IMR-90 (cell line): ENCODE measurements at regions not wholly inside any gene's neighbourhood (a gene's known extent, or its start where the extent isn't known, plus 50 kb on each side); places are given as distances from the start of the nearest gene placed in this dataset.

ENCODE experiments used
- ATAC-seq: fragments of 200-7000 bp; cut with Tn5 transposase; 2 replicates; pipeline ENCODE4 v1.9.1; 2020; ENCODE audit warnings: low read depth, mild to moderate bottlenecking, moderate library complexity
- BruUV-seq: library from RNA; stranded (reverse); fragments of 400-500 nt; replicated peaks from 2 replicates; lab custom pipeline; 2021; lab: Mats Ljungman, UMichigan
- CTCF ChIA-PET: fragments of 300-600 bp; formaldehyde crosslinking; extraction: SDS; loops from one replicate; lab custom pipeline; 2021; ENCODE audit warnings: antibody characterized with exemption; lab: Yijun Ruan, JAX
- POLR2A ChIA-PET: fragments of 300-600 bp; sonication (Branson Sonifier 250); formaldehyde crosslinking; loops from one replicate; lab custom pipeline; 2022; ENCODE audit warnings: antibody characterized with exemption; ENCODE audit not compliant: unreplicated experiment; lab: Charles Lee
- DNase-seq: peaks from one replicate; pipeline ENCODE4 v3.0.0; 2013
- H2AFZ ChIP-seq: replicated peaks from 2 replicates; pipeline ENCODE3; 2013; ENCODE audit warnings: low read length, mild to moderate bottlenecking; ENCODE audit not compliant: poor library complexity
- H2AK5ac ChIP-seq: 2 replicates; pipeline ENCODE4 v1.6.1; 2013; ENCODE audit warnings: low read depth, low read length, inconsistent platforms
- H2AK9ac ChIP-seq: replicated peaks from 2 replicates; pipeline ENCODE3; 2013; ENCODE audit warnings: mild to moderate bottlenecking, low read depth, low read length, moderate library complexity; ENCODE audit not compliant: poor library complexity
- H2BK120ac ChIP-seq: 2 replicates; pipeline ENCODE4 v1.6.1; 2013; ENCODE audit warnings: low read depth, low read length, inconsistent platforms
- H2BK15ac ChIP-seq: 3 replicates; pipeline ENCODE4 v1.6.1; 2013; ENCODE audit warnings: low read depth, low read length, inconsistent platforms
- H2BK20ac ChIP-seq: 2 replicates; pipeline ENCODE4 v1.6.1; 2013; ENCODE audit warnings: low read depth, mild to moderate bottlenecking, inconsistent platforms, low read length, moderate library complexity
- H2BK5ac ChIP-seq: 2 replicates; pipeline ENCODE4 v1.6.1; 2013; ENCODE audit warnings: mild to moderate bottlenecking, low read depth, low read length, inconsistent platforms; ENCODE audit not compliant: poor library complexity, severe bottlenecking
- H3K14ac ChIP-seq: replicated peaks from 2 replicates; pipeline ENCODE4 v1.6.1; 2013; ENCODE audit warnings: low read depth, low read length, inconsistent platforms
- H3K18ac ChIP-seq: 2 replicates; pipeline ENCODE4 v1.6.1; 2013; ENCODE audit warnings: low read depth, low read length, control low read depth
- H3K23ac ChIP-seq: 2 replicates; pipeline ENCODE4 v1.6.1; 2013; ENCODE audit warnings: low read depth, low read length, inconsistent platforms
- H3K27ac ChIP-seq: 2 replicates; pipeline ENCODE4 v1.5.1; 2013; ENCODE audit warnings: mild to moderate bottlenecking, control low read depth, low read length; ENCODE audit not compliant: insufficient read depth
- H3K27me3 ChIP-seq: 2 replicates; pipeline ENCODE4 v1.6.1; 2013; ENCODE audit warnings: low read length; ENCODE audit not compliant: control insufficient read depth, insufficient read depth
- H3K36me3 ChIP-seq: 2 replicates; pipeline ENCODE4 v1.6.1; 2013; ENCODE audit warnings: low read length, mixed read lengths; ENCODE audit not compliant: control insufficient read depth, insufficient read depth
- H3K4ac ChIP-seq: 2 replicates; pipeline ENCODE4 v1.6.1; 2013; ENCODE audit warnings: low read depth, low read length, inconsistent platforms
- H3K4me1 ChIP-seq: 2 replicates; pipeline ENCODE4 v1.6.1; 2013; ENCODE audit warnings: low read length, mixed read lengths; ENCODE audit not compliant: control insufficient read depth, insufficient read depth
- H3K4me2 ChIP-seq: 2 replicates; pipeline ENCODE4 v1.6.1; 2013; ENCODE audit warnings: low read depth, mild to moderate bottlenecking, control low read depth, low read length, moderate library complexity
- H3K4me3 ChIP-seq: 2 replicates; pipeline ENCODE4 v1.5.1; 2013; ENCODE audit warnings: low read depth, mild to moderate bottlenecking, control low read depth, low read length, moderate library complexity; ENCODE audit not compliant: insufficient read depth
- H3K56ac ChIP-seq: 2 replicates; pipeline ENCODE4 v1.6.1; 2013; ENCODE audit warnings: low read length, inconsistent platforms; ENCODE audit not compliant: insufficient read depth; ENCODE audit errors: extremely low read depth
- H3K79me1 ChIP-seq, 2 experiments: 2 replicates each; pipeline ENCODE4 v1.6.1; 2013; ENCODE audit warnings: low read length in 2 of 2, inconsistent platforms in 1 of 2, low read depth in 1 of 2
- H3K9ac ChIP-seq: 2 replicates; pipeline ENCODE4 v1.6.1; 2013; ENCODE audit warnings: low read depth, low read length, control low read depth
- H3K9me1 ChIP-seq: 2 replicates; pipeline ENCODE4 v1.6.1; 2013; ENCODE audit warnings: low read length, inconsistent platforms; ENCODE audit not compliant: insufficient read depth
- H3K9me3 ChIP-seq: 2 replicates; pipeline ENCODE4 v1.6.1; 2013; ENCODE audit warnings: low read length; ENCODE audit not compliant: control insufficient read depth, insufficient read depth
- H4K20me1 ChIP-seq: 2 replicates; pipeline ENCODE4 v1.6.1; 2013; ENCODE audit warnings: low read length, inconsistent platforms; ENCODE audit not compliant: insufficient read depth
- H4K5ac ChIP-seq: 2 replicates; pipeline ENCODE4 v1.6.1; 2013; ENCODE audit warnings: mild to moderate bottlenecking, low read depth, low read length, control low read depth
- H4K8ac ChIP-seq, 2 experiments: 2 replicates each; pipeline ENCODE4 v1.6.1; 2013; ENCODE audit warnings: low read depth in 2 of 2, low read length in 2 of 2, control low read depth in 1 of 2, inconsistent platforms in 1 of 2
- H4K91ac ChIP-seq: 2 replicates; pipeline ENCODE4 v1.6.1; 2013; ENCODE audit warnings: low read depth, low read length, inconsistent platforms; ENCODE audit not compliant: insufficient read depth
- MAFK ChIP-seq: IDR thresholded peaks from 2 replicates; pipeline ENCODE4 v1.6.1; 2012; ENCODE audit warnings: low read depth, low read length, improper control_type of control experiment
- MAZ ChIP-seq: IDR thresholded peaks from 2 replicates; pipeline ENCODE4 v1.6.1; 2012; ENCODE audit warnings: low read depth, mild to moderate bottlenecking, low read length, improper control_type of control experiment, moderate library complexity, borderline replicate concordance
- RAD21 ChIP-seq: IDR thresholded peaks from 2 replicates; pipeline ENCODE4 v1.6.1; 2012; ENCODE audit warnings: low read length, improper control_type of control experiment
- RFX5 ChIP-seq: IDR thresholded peaks from 2 replicates; pipeline ENCODE4 v1.8.0; 2012; ENCODE audit warnings: low read depth, mild to moderate bottlenecking, low read length, moderate library complexity
- SMC3 ChIP-seq: fragments of 150-350 bp; IDR thresholded peaks from 2 replicates; pipeline ENCODE4 v1.6.1; 2016; ENCODE audit warnings: low read depth, mild to moderate bottlenecking, antibody characterized with exemption, low read length, moderate library complexity
- WGBS, 2 experiments: methylation state at CpG; one replicate each; pipeline versions ENCODE4 v1.1.5 to v1.1.7; 2013; ENCODE audit warnings: missing lambda C conversion rate in 2 of 2; ENCODE audit not compliant: insufficient read length in 1 of 2; ENCODE audit errors: extremely low coverage in 2 of 2; 5-methylcytosine and 5-hydroxymethylcytosine counted together
- dilution Hi-C: fragments of 300-500 bp; cut with HindIII; formaldehyde crosslinking; loops from one replicate; pipeline ENCODE4 v1.14.3; 2018; ENCODE audit warnings: low sequenced_read_pairs; ENCODE audit not compliant: unreplicated experiment
- in situ Hi-C: fragments of 300-500 bp; cut with MboI; formaldehyde crosslinking; loops from 3 replicates; pipeline ENCODE4 v1.14.3; 2019; ENCODE audit warnings: low sequenced_read_pairs, inconsistent platforms, mixed read lengths
- intact Hi-C: fragments of 100-400 bp; cut with micrococcal nuclease; formaldehyde crosslinking; loops from 2 replicates; pipeline ENCODE4 v1.10.0; 2022
- TF ChIP-seq, protein P1 (sequence below): fragments of 150-350 bp; IDR thresholded peaks from 2 replicates; pipeline ENCODE4 v1.6.1; 2017; ENCODE audit warnings: mild to moderate bottlenecking, antibody characterized with exemption, low read length, low read depth

DNA sequence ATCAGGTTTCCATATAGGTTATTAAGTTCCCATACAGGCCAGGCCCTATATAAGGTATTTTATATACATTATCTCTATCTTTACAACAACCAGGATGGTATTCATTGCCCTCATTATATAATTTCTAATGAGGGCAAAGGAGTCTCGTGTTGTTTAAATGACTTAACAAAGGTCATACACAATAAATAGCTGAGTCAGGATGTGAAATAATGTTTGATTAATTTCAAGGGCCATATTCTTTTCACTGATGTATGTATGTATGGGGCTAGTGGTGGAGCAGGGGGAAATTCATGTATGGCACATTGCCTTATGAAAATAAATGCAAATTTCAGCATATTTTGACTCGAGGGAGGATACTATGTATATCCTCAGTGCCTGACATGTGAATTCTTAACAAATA, 200.7 kb downstream of the FAXC start:
- no peak overlapping the region for H2BK15ac ChIP-seq
- H3K9me1 ChIP-seq = no peaks in the 10 kb centered on the region
- no peak overlapping the region for H3K4me3 ChIP-seq
- H3K9ac ChIP-seq = no peak overlapping the region
- CTCF ChIA-PET = no interaction called here
- H4K8ac ChIP-seq = no peak overlapping the region
- BruUV-seq = no TSS peak
- H2AK9ac ChIP-seq = no peak overlapping the region
- H4K91ac ChIP-seq = no peak overlapping the region
- no peak overlapping the region for H2BK120ac ChIP-seq
- no peaks in the 10 kb centered on the region for H3K4me1 ChIP-seq
- H2AK5ac ChIP-seq = no peak overlapping the region
- H3K79me1 ChIP-seq = no peaks in the 10 kb centered on the region
- POLR2A ChIA-PET = no interaction called here
- in situ Hi-C loops = no loop called here
- no peaks in the 10 kb centered on the region for H3K9me3 ChIP-seq
- intact Hi-C loops = no loop called here
- no peak overlapping the region for H2BK5ac ChIP-seq
- no peak overlapping the region for H3K18ac ChIP-seq
- H3K27ac ChIP-seq = no peak overlapping the region
- H2BK20ac ChIP-seq = no peak overlapping the region
- H3K36me3 ChIP-seq = no peaks in the 10 kb centered on the region
- no peak overlapping the region for H3K4me2 ChIP-seq
- DNase-seq (no peak), ATAC-seq (no peak)
- H3K23ac ChIP-seq = no peak overlapping the region
- no peak overlapping the region for H3K4ac ChIP-seq
- H3K56ac ChIP-seq = no peak overlapping the region
- H3K14ac ChIP-seq = no peak overlapping the region
- no peak overlapping the region for H4K5ac ChIP-seq
- H4K20me1 ChIP-seq = no peaks in the 10 kb centered on the region
- H2AFZ ChIP-seq = no peak overlapping the region
- 0 out of 2 replicates have a peak, but pooled peaks cover 1% of the 10 kb centered on the region for H3K27me3 ChIP-seq
- no peak for TF ChIP-seq MAZ
- TF ChIP-seq RAD21 = no peak
- TF ChIP-seq, protein P1, sequence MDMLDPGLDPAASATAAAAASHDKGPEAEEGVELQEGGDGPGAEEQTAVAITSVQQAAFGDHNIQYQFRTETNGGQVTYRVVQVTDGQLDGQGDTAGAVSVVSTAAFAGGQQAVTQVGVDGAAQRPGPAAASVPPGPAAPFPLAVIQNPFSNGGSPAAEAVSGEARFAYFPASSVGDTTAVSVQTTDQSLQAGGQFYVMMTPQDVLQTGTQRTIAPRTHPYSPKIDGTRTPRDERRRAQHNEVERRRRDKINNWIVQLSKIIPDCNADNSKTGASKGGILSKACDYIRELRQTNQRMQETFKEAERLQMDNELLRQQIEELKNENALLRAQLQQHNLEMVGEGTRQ = no peak
- no peak for TF ChIP-seq SMC3
- peak; percentile 51 for TF ChIP-seq MAFK
- no peak for TF ChIP-seq RFX5
- dilution Hi-C loops = no loop called here
- no CpG with 5 or more reads among the region's 2 CpGs for WGBS, 2 experiments
